ENCODE measurements at regions not wholly inside any gene's neighbourhood (a gene's known extent, or its start where the extent isn't known, plus 50 kb on each side); places are given as distances from the start of the nearest gene placed in this dataset.

- no peak for DNase-seq (ENCODE audit: low read depth)
Measured at GRCh38 chr4:18860836-18861530, 839.4 kb upstream of the LCORL start.

GRCh38 chr4:18859468-18859867 is 837.9 kb upstream of the LCORL start:
- DNase-seq (ENCODE audit: low read depth) = no peak

GRCh38 chr4:18858229-18858922 is 836.8 kb upstream of the LCORL start:
- DNase-seq (ENCODE audit: low read depth) = no peak

- no peak for DNase-seq (ENCODE audit: low read depth)
Measured at GRCh38 chr4:18850867-18851266, 829.3 kb upstream of the LCORL start.

GRCh38 chr4:18847249-18847890 is 825.8 kb upstream of the LCORL start:
- no peak for DNase-seq (ENCODE audit: low read depth)

GRCh38 chr4:18846313-18846712 is 824.8 kb upstream of the LCORL start:
- DNase-seq (ENCODE audit: low read depth) = no peak

GRCh38 chr4:18844726-18845125 is 823.2 kb upstream of the LCORL start:
- DNase-seq (ENCODE audit: low read depth) = no peak

GRCh38 chr4:18842431-18842830 is 820.9 kb upstream of the LCORL start:
- no peak for DNase-seq (ENCODE audit: low read depth)

GRCh38 chr4:18840481-18840880 is 818.9 kb upstream of the LCORL start:
- no peak for DNase-seq (ENCODE audit: low read depth)

- no peak for DNase-seq (ENCODE audit: low read depth)
Measured at GRCh38 chr4:18816228-18816895, 794.8 kb upstream of the LCORL start.

GRCh38 chr4:18815779-18816173 is 794.2 kb upstream of the LCORL start:
- no peak for DNase-seq (ENCODE audit: low read depth)

GRCh38 chr4:18815081-18815778 is 793.7 kb upstream of the LCORL start:
- DNase-seq (ENCODE audit: low read depth) = no peak

- no peak for DNase-seq (ENCODE audit: low read depth)
Measured at GRCh38 chr4:18813771-18814170, 792.2 kb upstream of the LCORL start.

GRCh38 chr4:18813055-18813454 is 791.5 kb upstream of the LCORL start:
- DNase-seq (ENCODE audit: low read depth) = no peak

GRCh38 chr4:18803781-18804180 is 782.2 kb upstream of the LCORL start:
- DNase-seq (ENCODE audit: low read depth) = no peak

GRCh38 chr4:18798123-18798522 is 776.6 kb upstream of the LCORL start:
- no peak for DNase-seq (ENCODE audit: low read depth)

- no peak for DNase-seq (ENCODE audit: low read depth)
Measured at GRCh38 chr4:18795794-18796193, 774.2 kb upstream of the LCORL start.

- DNase-seq (ENCODE audit: low read depth) = no peak
Measured at GRCh38 chr4:18777190-18777930, 755.8 kb upstream of the LCORL start.

- DNase-seq (ENCODE audit: low read depth) = no peak
Measured at GRCh38 chr4:18767921-18768320, 746.4 kb upstream of the LCORL start.

GRCh38 chr4:18756671-18757070 is 735.1 kb upstream of the LCORL start:
- no peak for DNase-seq (ENCODE audit: low read depth)

- DNase-seq (ENCODE audit: low read depth) = no peak
Measured at GRCh38 chr4:18754180-18754579, 732.6 kb upstream of the LCORL start.
